GM23338 (cell line): ENCODE measurements at regions not wholly inside any gene's neighbourhood (a gene's known extent, or its start where the extent isn't known, plus 50 kb on each side); places are given as distances from the start of the nearest gene placed in this dataset.

ENCODE experiments used
- ATAC-seq: fragments of 200-7000 bp; cut with Tn5 transposase; 3 replicates; pipeline ENCODE4 v1.9.1; 2020
- DNase-seq: peaks from one replicate; pipeline ENCODE4 v3.0.0-alpha.2; 2015; ENCODE audit warnings: low spot score
- H2AFZ ChIP-seq: fragments of 200-600 bp; sonication (generic); 2 replicates; pipeline ENCODE4 v1.8.0; 2016; ENCODE audit warnings: antibody characterized with exemption, mild to moderate bottlenecking, moderate library complexity
- H3F3A ChIP-seq: fragments of 200-600 bp; sonication (generic); replicated peaks from 2 replicates; pipeline ENCODE4 v1.8.0; 2017; ENCODE audit warnings: antibody characterized with exemption, mixed run types, low read depth
- H3K27ac ChIP-seq: fragments of 200-600 bp; sonication (generic); 2 replicates; pipeline ENCODE4 v1.6.1; 2016; ENCODE audit warnings: low read depth
- H3K27me3 ChIP-seq: fragments of 200-600 bp; sonication (generic); 2 replicates; pipeline ENCODE4 v1.8.0; 2016; ENCODE audit warnings: mild to moderate bottlenecking, mixed run types, moderate library complexity; ENCODE audit not compliant: insufficient read depth
- H3K36me3 ChIP-seq: fragments of 200-600 bp; sonication (generic); 2 replicates; pipeline ENCODE4 v1.8.0; 2016; ENCODE audit warnings: mild to moderate bottlenecking; ENCODE audit not compliant: insufficient read depth
- H3K4me1 ChIP-seq: fragments of 200-600 bp; sonication (generic); 2 replicates; pipeline ENCODE4 v1.8.0; 2016; ENCODE audit warnings: mild to moderate bottlenecking, moderate library complexity; ENCODE audit not compliant: insufficient read depth
- H3K4me2 ChIP-seq: fragments of 200-600 bp; sonication (generic); 2 replicates; pipeline ENCODE4 v1.7.1; 2017; ENCODE audit warnings: mixed run types
- H3K4me3 ChIP-seq: fragments of 200-600 bp; sonication (generic); 2 replicates; pipeline ENCODE4 v1.6.1; 2016; ENCODE audit warnings: mixed run types
- H3K79me2 ChIP-seq: fragments of 200-600 bp; sonication (generic); replicated peaks from 2 replicates; pipeline ENCODE4 v1.8.0; 2017; ENCODE audit warnings: mild to moderate bottlenecking; ENCODE audit not compliant: insufficient read depth
- H3K9me2 ChIP-seq: fragments of 200-600 bp; sonication (generic); 2 replicates; pipeline ENCODE4 v1.8.0; 2017; ENCODE audit not compliant: insufficient read depth
- H4K20me1 ChIP-seq: fragments of 200-600 bp; sonication (generic); replicated peaks from 2 replicates; pipeline ENCODE4 v1.8.0; 2017; ENCODE audit warnings: mild to moderate bottlenecking; ENCODE audit not compliant: insufficient read depth
- H3K27ac Mint-ChIP-seq: 2 replicates; pipeline ENCODE4 v1.8.0; 2020; ENCODE audit warnings: inconsistent platforms, mild to moderate bottlenecking, moderate library complexity, mixed read lengths
- H3K27me3 Mint-ChIP-seq: 3 replicates; pipeline ENCODE4 v1.8.0; 2022; ENCODE audit warnings: low read depth, mild to moderate bottlenecking, moderate library complexity, mixed read lengths, inconsistent platforms; ENCODE audit not compliant: insufficient read depth, poor library complexity
- H3K36me3 Mint-ChIP-seq: 3 replicates; pipeline ENCODE4 v1.8.0; 2021; ENCODE audit warnings: low read depth, mild to moderate bottlenecking, inconsistent platforms, moderate library complexity, mixed read lengths
- H3K4me1 Mint-ChIP-seq: 3 replicates; pipeline ENCODE4 v1.8.0; 2020; ENCODE audit warnings: mild to moderate bottlenecking, inconsistent platforms, mixed read lengths
- H3K4me3 Mint-ChIP-seq: 3 replicates; pipeline ENCODE4 v1.8.0; 2021; ENCODE audit warnings: moderate library complexity, mild to moderate bottlenecking, inconsistent platforms, mixed read lengths
- H3K9me3 Mint-ChIP-seq: 3 replicates; pipeline ENCODE4 v1.8.0; 2020; ENCODE audit warnings: moderate library complexity, mild to moderate bottlenecking, inconsistent platforms, mixed read lengths
- CREB1 ChIP-seq: fragments of 250-450 bp; sonication (Bioruptor Pico); IDR thresholded peaks from 2 replicates; pipeline ENCODE4 v1.5.0; 2020; ENCODE audit warnings: low read depth, mild to moderate bottlenecking, moderate library complexity
- EZH2 ChIP-seq: fragments of 200-600 bp; sonication (generic); IDR thresholded peaks from one replicate; pipeline ENCODE4 v1.8.0; 2017; ENCODE audit warnings: antibody characterized with exemption, mild to moderate bottlenecking, low read depth; ENCODE audit not compliant: unreplicated experiment
- EZH2phosphoT487 ChIP-seq: fragments of 200-600 bp; sonication (generic); IDR thresholded peaks from one replicate; pipeline ENCODE4 v1.8.1; 2018; ENCODE audit warnings: antibody characterized with exemption; ENCODE audit not compliant: unreplicated experiment
- JUNB ChIP-seq: IDR thresholded peaks from one replicate; pipeline ENCODE4 v1.6.1; 2016; ENCODE audit warnings: antibody characterized with exemption; ENCODE audit not compliant: unreplicated experiment
- NANOG ChIP-seq: IDR thresholded peaks from 2 replicates; pipeline ENCODE4 v1.6.1; 2016; ENCODE audit warnings: antibody characterized with exemption, borderline replicate concordance
- POLR2AphosphoS5 ChIP-seq: IDR thresholded peaks from 2 replicates; pipeline ENCODE4 v1.6.1; 2016; ENCODE audit warnings: antibody characterized with exemption, low read depth
- REST ChIP-seq: IDR thresholded peaks from one replicate; pipeline ENCODE4 v1.6.1; 2018; ENCODE audit warnings: antibody characterized with exemption; ENCODE audit not compliant: unreplicated experiment
- STAT1 ChIP-seq: IDR thresholded peaks from one replicate; pipeline ENCODE4 v1.6.1; 2016; ENCODE audit warnings: antibody characterized with exemption; ENCODE audit not compliant: unreplicated experiment
- ZNF114 ChIP-seq: fragments of 250-450 bp; sonication (Bioruptor Pico); IDR thresholded peaks from 2 replicates; pipeline ENCODE4 v1.5.0; 2020; ENCODE audit warnings: mild to moderate bottlenecking, moderate library complexity
- ZNF331 ChIP-seq: fragments of 250-450 bp; sonication (Bioruptor Pico); IDR thresholded peaks from 2 replicates; pipeline ENCODE4 v1.5.0; 2020; ENCODE audit warnings: low read depth, mild to moderate bottlenecking, moderate library complexity
- TF ChIP-seq, protein P1 (sequence below), 2 experiments: fragments of 200-600 bp in 1 of 2; sonication (generic) in 1 of 2; conservative IDR thresholded peaks; 2 replicates each; pipeline versions ENCODE4 v1.5.1 to v1.6.1; 2016 to 2017; ENCODE audit warnings: antibody characterized with exemption in 2 of 2, low read depth in 2 of 2, mild to moderate bottlenecking in 2 of 2, moderate library complexity in 1 of 2
- TF ChIP-seq, protein P2 (sequence below): fragments of 250-450 bp; sonication (Bioruptor Pico); IDR thresholded peaks from 2 replicates; pipeline ENCODE4 v1.5.0; 2020; ENCODE audit warnings: mild to moderate bottlenecking, moderate library complexity
- TF ChIP-seq, protein P3 (sequence below): IDR thresholded peaks from 2 replicates; pipeline ENCODE4 v1.6.1; 2016; ENCODE audit warnings: antibody characterized with exemption

DNA sequence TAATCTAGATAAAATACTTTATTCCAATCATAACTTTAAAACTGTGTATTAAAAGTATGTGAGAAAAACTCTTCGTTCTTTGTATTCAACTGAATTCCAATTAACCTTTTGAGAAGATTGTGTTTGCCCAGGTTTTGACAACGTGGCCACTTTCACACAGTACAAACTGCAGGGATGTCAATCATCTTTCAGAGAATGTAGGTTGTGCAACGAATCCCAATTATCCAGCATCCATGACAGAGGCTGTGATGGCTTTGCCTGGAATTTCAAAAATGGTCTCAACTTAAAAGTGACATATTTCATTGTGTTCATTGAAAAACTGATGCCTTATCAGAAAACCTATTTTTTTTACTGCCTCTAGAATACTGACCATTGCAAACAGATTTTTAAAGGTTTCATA is 615.1 kb upstream of the KCNMB2 start:
- DNase-seq (no peak), ATAC-seq (no peak)
- peaks cover 7% of the 10 kb centered on the region; the same call in 2 of the 3 replicates for H3K9me3 Mint-ChIP-seq
- H3K36me3 Mint-ChIP-seq: peaks cover 5% of the 10 kb centered on the region; the same call in 2 of the 3 replicates
- TF ChIP-seq, protein P1, sequence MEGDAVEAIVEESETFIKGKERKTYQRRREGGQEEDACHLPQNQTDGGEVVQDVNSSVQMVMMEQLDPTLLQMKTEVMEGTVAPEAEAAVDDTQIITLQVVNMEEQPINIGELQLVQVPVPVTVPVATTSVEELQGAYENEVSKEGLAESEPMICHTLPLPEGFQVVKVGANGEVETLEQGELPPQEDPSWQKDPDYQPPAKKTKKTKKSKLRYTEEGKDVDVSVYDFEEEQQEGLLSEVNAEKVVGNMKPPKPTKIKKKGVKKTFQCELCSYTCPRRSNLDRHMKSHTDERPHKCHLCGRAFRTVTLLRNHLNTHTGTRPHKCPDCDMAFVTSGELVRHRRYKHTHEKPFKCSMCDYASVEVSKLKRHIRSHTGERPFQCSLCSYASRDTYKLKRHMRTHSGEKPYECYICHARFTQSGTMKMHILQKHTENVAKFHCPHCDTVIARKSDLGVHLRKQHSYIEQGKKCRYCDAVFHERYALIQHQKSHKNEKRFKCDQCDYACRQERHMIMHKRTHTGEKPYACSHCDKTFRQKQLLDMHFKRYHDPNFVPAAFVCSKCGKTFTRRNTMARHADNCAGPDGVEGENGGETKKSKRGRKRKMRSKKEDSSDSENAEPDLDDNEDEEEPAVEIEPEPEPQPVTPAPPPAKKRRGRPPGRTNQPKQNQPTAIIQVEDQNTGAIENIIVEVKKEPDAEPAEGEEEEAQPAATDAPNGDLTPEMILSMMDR (conservative IDR thresholded peaks at IDR 0.05; ENCODE audit: low read depth in 2 of 2): no peak
- TF ChIP-seq EZH2 (no peak), STAT1 (no peak), ZNF331 (CRISPR knock-in tag) (no peak), POLR2AphosphoS5 (no peak), ZNF114 (CRISPR knock-in tag) (no peak), JUNB (no peak), EZH2phosphoT487 (no peak), NANOG (no peak), REST (no peak), CREB1 (no peak)
- TF ChIP-seq, protein P2, sequence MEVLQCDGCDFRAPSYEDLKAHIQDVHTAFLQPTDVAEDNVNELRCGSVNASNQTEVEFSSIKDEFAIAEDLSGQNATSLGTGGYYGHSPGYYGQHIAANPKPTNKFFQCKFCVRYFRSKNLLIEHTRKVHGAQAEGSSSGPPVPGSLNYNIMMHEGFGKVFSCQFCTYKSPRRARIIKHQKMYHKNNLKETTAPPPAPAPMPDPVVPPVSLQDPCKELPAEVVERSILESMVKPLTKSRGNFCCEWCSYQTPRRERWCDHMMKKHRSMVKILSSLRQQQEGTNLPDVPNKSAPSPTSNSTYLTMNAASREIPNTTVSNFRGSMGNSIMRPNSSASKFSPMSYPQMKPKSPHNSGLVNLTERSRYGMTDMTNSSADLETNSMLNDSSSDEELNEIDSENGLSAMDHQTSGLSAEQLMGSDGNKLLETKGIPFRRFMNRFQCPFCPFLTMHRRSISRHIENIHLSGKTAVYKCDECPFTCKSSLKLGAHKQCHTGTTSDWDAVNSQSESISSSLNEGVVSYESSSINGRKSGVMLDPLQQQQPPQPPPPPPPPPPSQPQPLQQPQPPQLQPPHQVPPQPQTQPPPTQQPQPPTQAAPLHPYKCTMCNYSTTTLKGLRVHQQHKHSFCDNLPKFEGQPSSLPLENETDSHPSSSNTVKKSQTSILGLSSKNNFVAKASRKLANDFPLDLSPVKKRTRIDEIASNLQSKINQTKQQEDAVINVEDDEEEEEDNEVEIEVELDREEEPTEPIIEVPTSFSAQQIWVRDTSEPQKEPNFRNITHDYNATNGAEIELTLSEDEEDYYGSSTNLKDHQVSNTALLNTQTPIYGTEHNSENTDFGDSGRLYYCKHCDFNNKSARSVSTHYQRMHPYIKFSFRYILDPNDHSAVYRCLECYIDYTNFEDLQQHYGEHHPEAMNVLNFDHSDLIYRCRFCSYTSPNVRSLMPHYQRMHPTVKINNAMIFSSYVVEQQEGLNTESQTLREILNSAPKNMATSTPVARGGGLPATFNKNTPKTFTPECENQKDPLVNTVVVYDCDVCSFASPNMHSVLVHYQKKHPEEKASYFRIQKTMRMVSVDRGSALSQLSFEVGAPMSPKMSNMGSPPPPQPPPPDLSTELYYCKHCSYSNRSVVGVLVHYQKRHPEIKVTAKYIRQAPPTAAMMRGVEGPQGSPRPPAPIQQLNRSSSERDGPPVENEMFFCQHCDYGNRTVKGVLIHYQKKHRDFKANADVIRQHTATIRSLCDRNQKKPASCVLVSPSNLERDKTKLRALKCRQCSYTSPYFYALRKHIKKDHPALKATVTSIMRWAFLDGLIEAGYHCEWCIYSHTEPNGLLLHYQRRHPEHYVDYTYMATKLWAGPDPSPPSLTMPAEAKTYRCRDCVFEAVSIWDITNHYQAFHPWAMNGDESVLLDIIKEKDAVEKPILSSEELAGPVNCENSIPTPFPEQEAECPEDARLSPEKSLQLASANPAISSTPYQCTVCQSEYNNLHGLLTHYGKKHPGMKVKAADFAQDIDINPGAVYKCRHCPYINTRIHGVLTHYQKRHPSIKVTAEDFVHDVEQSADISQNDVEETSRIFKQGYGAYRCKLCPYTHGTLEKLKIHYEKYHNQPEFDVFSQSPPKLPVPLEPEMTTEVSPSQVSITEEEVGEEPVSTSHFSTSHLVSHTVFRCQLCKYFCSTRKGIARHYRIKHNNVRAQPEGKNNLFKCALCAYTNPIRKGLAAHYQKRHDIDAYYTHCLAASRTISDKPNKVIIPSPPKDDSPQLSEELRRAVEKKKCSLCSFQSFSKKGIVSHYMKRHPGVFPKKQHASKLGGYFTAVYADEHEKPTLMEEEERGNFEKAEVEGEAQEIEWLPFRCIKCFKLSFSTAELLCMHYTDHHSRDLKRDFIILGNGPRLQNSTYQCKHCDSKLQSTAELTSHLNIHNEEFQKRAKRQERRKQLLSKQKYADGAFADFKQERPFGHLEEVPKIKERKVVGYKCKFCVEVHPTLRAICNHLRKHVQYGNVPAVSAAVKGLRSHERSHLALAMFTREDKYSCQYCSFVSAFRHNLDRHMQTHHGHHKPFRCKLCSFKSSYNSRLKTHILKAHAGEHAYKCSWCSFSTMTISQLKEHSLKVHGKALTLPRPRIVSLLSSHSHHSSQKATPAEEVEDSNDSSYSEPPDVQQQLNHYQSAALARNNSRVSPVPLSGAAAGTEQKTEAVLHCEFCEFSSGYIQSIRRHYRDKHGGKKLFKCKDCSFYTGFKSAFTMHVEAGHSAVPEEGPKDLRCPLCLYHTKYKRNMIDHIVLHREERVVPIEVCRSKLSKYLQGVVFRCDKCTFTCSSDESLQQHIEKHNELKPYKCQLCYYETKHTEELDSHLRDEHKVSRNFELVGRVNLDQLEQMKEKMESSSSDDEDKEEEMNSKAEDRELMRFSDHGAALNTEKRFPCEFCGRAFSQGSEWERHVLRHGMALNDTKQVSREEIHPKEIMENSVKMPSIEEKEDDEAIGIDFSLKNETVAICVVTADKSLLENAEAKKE (CRISPR knock-in tag): no peak
- TF ChIP-seq, protein P3, sequence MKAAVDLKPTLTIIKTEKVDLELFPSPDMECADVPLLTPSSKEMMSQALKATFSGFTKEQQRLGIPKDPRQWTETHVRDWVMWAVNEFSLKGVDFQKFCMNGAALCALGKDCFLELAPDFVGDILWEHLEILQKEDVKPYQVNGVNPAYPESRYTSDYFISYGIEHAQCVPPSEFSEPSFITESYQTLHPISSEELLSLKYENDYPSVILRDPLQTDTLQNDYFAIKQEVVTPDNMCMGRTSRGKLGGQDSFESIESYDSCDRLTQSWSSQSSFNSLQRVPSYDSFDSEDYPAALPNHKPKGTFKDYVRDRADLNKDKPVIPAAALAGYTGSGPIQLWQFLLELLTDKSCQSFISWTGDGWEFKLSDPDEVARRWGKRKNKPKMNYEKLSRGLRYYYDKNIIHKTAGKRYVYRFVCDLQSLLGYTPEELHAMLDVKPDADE: no peak
- H3K27ac ChIP-seq: no peak overlapping the region
- no peaks in the 10 kb centered on the region for H3F3A ChIP-seq
- no peaks in the 10 kb centered on the region for H3K27me3 ChIP-seq
- no peaks in the 10 kb centered on the region for H3K36me3 ChIP-seq
- no peak overlapping the region for H3K27ac Mint-ChIP-seq
- no peaks in the 10 kb centered on the region for H3K4me1 ChIP-seq
- H4K20me1 ChIP-seq: no peaks in the 10 kb centered on the region
- no peak overlapping the region for H3K4me3 ChIP-seq
- H3K27me3 Mint-ChIP-seq: peaks cover 3% of the 10 kb centered on the region
- H3K4me3 Mint-ChIP-seq: no peak overlapping the region
- peaks cover 2% of the 10 kb centered on the region; the same call in 2 of the 3 replicates for H3K4me1 Mint-ChIP-seq
- no peak overlapping the region for H3K4me2 ChIP-seq
- H3K9me2 ChIP-seq: no peaks in the 10 kb centered on the region
- no peaks in the 10 kb centered on the region for H3K79me2 ChIP-seq
- no peak overlapping the region for H2AFZ ChIP-seq
